OCI-LY7 (cell line): ENCODE measurements at regions not wholly inside any gene's neighbourhood (a gene's known extent, or its start where the extent isn't known, plus 50 kb on each side); places are given as distances from the start of the nearest gene placed in this dataset.

Experiments
- BruUV-seq: library from RNA; stranded (reverse); fragments of 400-500 nt; replicated peaks from 2 replicates; lab custom pipeline; 2021; lab: Mats Ljungman, UMichigan
- CTCF ChIA-PET: fragments of 300-600 bp; sonication (Branson Sonifier 250); formaldehyde crosslinking; loops from one replicate; lab custom pipeline; 2022; ENCODE audit warnings: antibody characterized with exemption; ENCODE audit not compliant: unreplicated experiment; lab: Charles Lee
- POLR2A ChIA-PET: fragments of 300-600 bp; sonication (Branson Sonifier 250); formaldehyde crosslinking; loops from one replicate; lab custom pipeline; 2022; ENCODE audit warnings: antibody characterized with exemption; lab: Charles Lee
- DNase-seq: peaks from one replicate; pipeline ENCODE4 v3.0.0-alpha.2; 2015; ENCODE audit warnings: low spot score
- H2AFZ ChIP-seq: fragments of 200-600 bp; sonication (generic), shearing (Covaris generic); 2 replicates; pipeline ENCODE4 v1.6.1; 2014; ENCODE audit warnings: mild to moderate bottlenecking, antibody characterized with exemption, low read length, moderate library complexity
- H3K27ac ChIP-seq: fragments of 200-600 bp; sonication (generic); 2 replicates; pipeline ENCODE4 v1.5.1; 2014; ENCODE audit warnings: mixed run types, low read depth, mild to moderate bottlenecking, moderate library complexity, low read length, inconsistent platforms; ENCODE audit not compliant: poor library complexity, severe bottlenecking
- H3K36me3 ChIP-seq: fragments of 200-600 bp; sonication (generic); 2 replicates; pipeline ENCODE4 v1.6.1; 2014; ENCODE audit warnings: mild to moderate bottlenecking, antibody characterized with exemption, low read length, moderate library complexity, mixed read lengths; ENCODE audit not compliant: insufficient read depth
- H3K4me1 ChIP-seq: fragments of 200-600 bp; sonication (generic); 2 replicates; pipeline ENCODE4 v1.5.1; 2014; ENCODE audit warnings: mild to moderate bottlenecking, low read length; ENCODE audit not compliant: insufficient read depth, poor library complexity, severe bottlenecking
- H3K4me2 ChIP-seq: fragments of 200-600 bp; sonication (generic); 2 replicates; pipeline ENCODE4 v1.6.1; 2014; ENCODE audit warnings: mild to moderate bottlenecking, low read length
- H3K4me3 ChIP-seq: fragments of 200-600 bp; sonication (generic); 2 replicates; pipeline ENCODE4 v1.5.1; 2014; ENCODE audit warnings: mild to moderate bottlenecking, low read depth, low read length; ENCODE audit not compliant: poor library complexity, severe bottlenecking
- H3K79me2 ChIP-seq: fragments of 200-600 bp; sonication (generic); 2 replicates; pipeline ENCODE4 v1.6.1; 2016; ENCODE audit warnings: low read depth, mild to moderate bottlenecking, low read length, moderate library complexity, mixed read lengths; ENCODE audit not compliant: insufficient read depth
- H3K9me2 ChIP-seq: fragments of 200-600 bp; sonication (generic); 2 replicates; pipeline ENCODE4 v1.6.1; 2016; ENCODE audit warnings: mild to moderate bottlenecking, low read length, mixed read lengths; ENCODE audit not compliant: insufficient read depth
- H3K9me3 ChIP-seq: fragments of 200-600 bp; sonication (generic); 2 replicates; pipeline ENCODE4 v1.6.1; 2014; ENCODE audit warnings: mild to moderate bottlenecking, mixed run types, low read length, mixed read lengths
- H4K20me1 ChIP-seq: fragments of 200-600 bp; sonication (generic); 2 replicates; pipeline ENCODE4 v1.6.1; 2014; ENCODE audit warnings: mild to moderate bottlenecking, antibody characterized with exemption, low read length, moderate library complexity, mixed read lengths; ENCODE audit not compliant: insufficient read depth
- CTCF ChIP-seq: fragments of 200-600 bp; sonication (generic); conservative IDR thresholded peaks from 2 replicates; pipeline ENCODE4 v1.5.1; 2014; ENCODE audit warnings: mild to moderate bottlenecking, antibody characterized with exemption, low read length, moderate library complexity, mixed read lengths
- EZH2phosphoT487 ChIP-seq: fragments of 200-600 bp; sonication (generic); IDR thresholded peaks from 2 replicates; pipeline ENCODE4 v1.6.1; 2018; ENCODE audit warnings: low read depth, borderline replicate concordance, mild to moderate bottlenecking, mixed run types, antibody characterized with exemption, low read length, moderate library complexity, mixed read lengths
- intact Hi-C: fragments of 100-400 bp; cut with micrococcal nuclease; formaldehyde crosslinking; loops from one replicate; pipeline ENCODE4 v1.10.0; 2022; ENCODE audit not compliant: unreplicated experiment

- no peak overlapping the region for H3K27ac ChIP-seq
- no TSS peak for BruUV-seq
- no peak overlapping the region for H2AFZ ChIP-seq
- no peak for DNase-seq
- no peaks in the 10 kb centered on the region for H3K9me2 ChIP-seq
- ChIA-PET POLR2A (interaction anchor here (0.6 kb wide), 1 partner anchor 690 kb away, joined by 3 read pairs; no protein-coding TSS in a partner anchor), CTCF (no interaction called here)
- H3K79me2 ChIP-seq, result no peaks in the 10 kb centered on the region
- no peaks in the 10 kb centered on the region for H3K9me3 ChIP-seq
- no peak overlapping the region for H3K4me3 ChIP-seq
- intact Hi-C loops, result no loop called here
- TF ChIP-seq CTCF (no peak), EZH2phosphoT487 (no peak)
- no peaks in the 10 kb centered on the region for H3K4me1 ChIP-seq
- no peak overlapping the region for H3K4me2 ChIP-seq
- H4K20me1 ChIP-seq, result no peaks in the 10 kb centered on the region
- H3K36me3 ChIP-seq, result no peaks in the 10 kb centered on the region
These were observed 161.5 kb upstream of the MCTP2 start for GRCh38 chr15:94069844-94070243.

GRCh38 chr15:94066811-94067210 lies 164.6 kb upstream of the MCTP2 start:
- Histone ChIP-seq H2AFZ (no peak overlapping the region), H3K36me3 (no peaks in the 10 kb centered on the region), H4K20me1 (no peaks in the 10 kb centered on the region), H3K9me3 (no peaks in the 10 kb centered on the region), H3K27ac (no peak overlapping the region), H3K79me2 (no peaks in the 10 kb centered on the region), H3K9me2 (no peaks in the 10 kb centered on the region), H3K4me1 (no peaks in the 10 kb centered on the region), H3K4me2 (no peak overlapping the region), H3K4me3 (no peak overlapping the region)
- BruUV-seq, result no TSS peak
- ChIA-PET CTCF (no interaction called here), POLR2A (interaction anchor here (0.9 to 1.0 kb wide), 2 partner anchors 12 to 14 kb away, joined by 3 to 4 read pairs; no protein-coding TSS in a partner anchor)
- no peak for DNase-seq
- TF ChIP-seq CTCF (no peak), EZH2phosphoT487 (no peak)
- intact Hi-C loops, result no loop called here

- H3K4me1 ChIP-seq, result no peaks in the 10 kb centered on the region
- BruUV-seq, result no TSS peak
- H3K36me3 ChIP-seq, result no peaks in the 10 kb centered on the region
- CTCF ChIA-PET, result no interaction called here
- H3K4me2 ChIP-seq, result no peak overlapping the region
- no peak for DNase-seq
- H3K4me3 ChIP-seq, result no peak overlapping the region
- H2AFZ ChIP-seq, result no peak overlapping the region
- H3K9me3 ChIP-seq, result no peaks in the 10 kb centered on the region
- H3K79me2 ChIP-seq, result no peaks in the 10 kb centered on the region
- H4K20me1 ChIP-seq, result no peaks in the 10 kb centered on the region
- no peaks in the 10 kb centered on the region for H3K9me2 ChIP-seq
- TF ChIP-seq CTCF (no peak), EZH2phosphoT487 (no peak)
- POLR2A ChIA-PET, result no interaction called here
- intact Hi-C loops, result no loop called here
- H3K27ac ChIP-seq, result no peak overlapping the region
These were observed 165.3 kb upstream of the MCTP2 start for GRCh38 chr15:94066046-94066445.
